Left renal pelvis (tissue), 4 donors: ENCODE measurements at regions not wholly inside any gene's neighbourhood (a gene's known extent, or its start where the extent isn't known, plus 50 kb on each side); places are given as distances from the start of the nearest gene placed in this dataset.

Experiments used
- DNase-seq, 4 donors: peaks; one replicate each; pipeline ENCODE4 v3.0.0-alpha.2; 2013; ENCODE audit warnings: low read depth in 4 of 4, low spot score in 3 of 4

GRCh38 chr14:62130441-62130840, 368.2 kb downstream of the SNAPC1 start:
- DNase-seq, result no peak

- no peak for DNase-seq
These were observed 371.7 kb downstream of the SNAPC1 start for GRCh38 chr14:62133776-62134550.

- DNase-seq, result no peak
These were observed 376.4 kb downstream of the SNAPC1 start for GRCh38 chr14:62138593-62138992.

GRCh38 chr14:62141139-62141538, 378.9 kb downstream of the SNAPC1 start:
- no peak for DNase-seq

GRCh38 chr14:62143245-62143644, 381.0 kb downstream of the SNAPC1 start:
- DNase-seq, result no peak

GRCh38 chr14:62144863-62145262, 382.6 kb downstream of the SNAPC1 start:
- DNase-seq, result no peak

- DNase-seq, result no peak
These were observed 383.8 kb downstream of the SNAPC1 start for GRCh38 chr14:62146030-62146429.

GRCh38 chr14:62156052-62156451, 393.8 kb downstream of the SNAPC1 start:
- DNase-seq, result no peak

GRCh38 chr14:62158779-62159178, 396.6 kb downstream of the SNAPC1 start:
- no peak for DNase-seq

GRCh38 chr14:62159314-62159713, 397.1 kb downstream of the SNAPC1 start:
- DNase-seq, result no peak

GRCh38 chr14:62162998-62163589, 400.9 kb downstream of the SNAPC1 start:
- DNase-seq, result peak in 3 of 4 donors; percentile 5 to 32 (median 10)

- DNase-seq, result no peak
These were observed 406.4 kb downstream of the SNAPC1 start for GRCh38 chr14:62168564-62169155.

GRCh38 chr14:62179367-62180018, 417.3 kb downstream of the SNAPC1 start:
- peak; percentile 31 to 60 (median 51) for DNase-seq

- DNase-seq, result no peak
These were observed 419.4 kb downstream of the SNAPC1 start for GRCh38 chr14:62181591-62181990.

- no peak for DNase-seq
These were observed 422.9 kb downstream of the SNAPC1 start for GRCh38 chr14:62185078-62185477.

GRCh38 chr14:62187265-62187664, 425.0 kb downstream of the SNAPC1 start:
- no peak for DNase-seq

- no peak for DNase-seq
These were observed 427.5 kb downstream of the SNAPC1 start for GRCh38 chr14:62189698-62190097.

- DNase-seq, result no peak
These were observed 444.2 kb downstream of the SNAPC1 start for GRCh38 chr14:62206456-62206855.

- no peak for DNase-seq
These were observed 447.2 kb downstream of the SNAPC1 start for GRCh38 chr14:62209287-62209899.

- no peak for DNase-seq
These were observed 451.3 kb downstream of the SNAPC1 start for GRCh38 chr14:62213516-62213915.

GRCh38 chr14:62216121-62216520, 453.9 kb downstream of the SNAPC1 start:
- no peak for DNase-seq
